ENCODE measurements at regions not wholly inside any gene's neighbourhood (a gene's known extent, or its start where the extent isn't known, plus 50 kb on each side); places are given as distances from the start of the nearest gene placed in this dataset.

- no peak for DNase-seq
Measured at GRCh38 chr16:73202161-73202729, 154.3 kb upstream of the ZFHX3 start.

GRCh38 chr16:73199214-73199613 lies 151.3 kb upstream of the ZFHX3 start:
- DNase-seq, result no peak

- DNase-seq, result no peak
Measured at GRCh38 chr16:73198481-73198880, 150.6 kb upstream of the ZFHX3 start.

GRCh38 chr16:73197598-73197997 lies 149.7 kb upstream of the ZFHX3 start:
- no peak for DNase-seq

GRCh38 chr16:73196670-73197069 lies 148.7 kb upstream of the ZFHX3 start:
- no peak for DNase-seq

GRCh38 chr16:73193464-73193863 lies 145.5 kb upstream of the ZFHX3 start:
- no peak for DNase-seq

- DNase-seq, result no peak
Measured at GRCh38 chr16:73192232-73192894, 144.4 kb upstream of the ZFHX3 start.

GRCh38 chr16:73191660-73192046 lies 143.7 kb upstream of the ZFHX3 start:
- no peak for DNase-seq

- DNase-seq, result no peak
Measured at GRCh38 chr16:73190688-73191659, 143.0 kb upstream of the ZFHX3 start.

GRCh38 chr16:73190256-73190655 lies 142.3 kb upstream of the ZFHX3 start:
- no peak for DNase-seq

- no peak for DNase-seq
Measured at GRCh38 chr16:73189136-73189535, 141.2 kb upstream of the ZFHX3 start.

GRCh38 chr16:73186752-73187601 lies 139.0 kb upstream of the ZFHX3 start:
- DNase-seq, result no peak

GRCh38 chr16:73185737-73186136 lies 137.8 kb upstream of the ZFHX3 start:
- DNase-seq, result no peak

GRCh38 chr16:73183611-73184092 lies 135.7 kb upstream of the ZFHX3 start:
- no peak for DNase-seq

GRCh38 chr16:73179705-73180331 lies 131.9 kb upstream of the ZFHX3 start:
- no peak for DNase-seq

GRCh38 chr16:73177729-73178295 lies 129.9 kb upstream of the ZFHX3 start:
- DNase-seq, result no peak

- DNase-seq, result no peak
Measured at GRCh38 chr16:73176577-73177013, 128.7 kb upstream of the ZFHX3 start.

- no peak for DNase-seq
Measured at GRCh38 chr16:73172973-73173709, 125.2 kb upstream of the ZFHX3 start.

- no peak for DNase-seq
Measured at GRCh38 chr16:73172241-73172972, 124.5 kb upstream of the ZFHX3 start.

GRCh38 chr16:73171901-73172240 lies 123.9 kb upstream of the ZFHX3 start:
- no peak for DNase-seq
